ENCODE measurements at regions not wholly inside any gene's neighbourhood (a gene's known extent, or its start where the extent isn't known, plus 50 kb on each side); places are given as distances from the start of the nearest gene placed in this dataset.

GRCh38 chr20:18914796-18915195 is 101.2 kb downstream of the SCP2D1 start:
- Histone ChIP-seq H3K36me3 (ENCODE audit: control insufficient read depth in 2 of 2, insufficient read depth in 2 of 2, low read length in 2 of 2) (no peaks in the 10 kb centered on the region), H3K9me3 (ENCODE audit: control insufficient read depth in 2 of 2, low read length in 2 of 2) (no peaks in the 10 kb centered on the region), H3K4me1 (ENCODE audit: control insufficient read depth in 2 of 2, insufficient read depth in 2 of 2, low read length in 2 of 2) (no peaks in the 10 kb centered on the region), H3K9ac (ENCODE audit: low read depth in 1 of 2, low read length in 2 of 2) (no peak overlapping the region), H3K27ac (ENCODE audit: low read depth in 2 of 2, low read length in 2 of 2) (no peak overlapping the region), H3K4me3 (ENCODE audit: low read length in 2 of 2) (no peak overlapping the region), H3K27me3 (ENCODE audit: control insufficient read depth in 2 of 2, insufficient read depth in 2 of 2, low read length in 2 of 2) (no peaks in the 10 kb centered on the region)

DNA sequence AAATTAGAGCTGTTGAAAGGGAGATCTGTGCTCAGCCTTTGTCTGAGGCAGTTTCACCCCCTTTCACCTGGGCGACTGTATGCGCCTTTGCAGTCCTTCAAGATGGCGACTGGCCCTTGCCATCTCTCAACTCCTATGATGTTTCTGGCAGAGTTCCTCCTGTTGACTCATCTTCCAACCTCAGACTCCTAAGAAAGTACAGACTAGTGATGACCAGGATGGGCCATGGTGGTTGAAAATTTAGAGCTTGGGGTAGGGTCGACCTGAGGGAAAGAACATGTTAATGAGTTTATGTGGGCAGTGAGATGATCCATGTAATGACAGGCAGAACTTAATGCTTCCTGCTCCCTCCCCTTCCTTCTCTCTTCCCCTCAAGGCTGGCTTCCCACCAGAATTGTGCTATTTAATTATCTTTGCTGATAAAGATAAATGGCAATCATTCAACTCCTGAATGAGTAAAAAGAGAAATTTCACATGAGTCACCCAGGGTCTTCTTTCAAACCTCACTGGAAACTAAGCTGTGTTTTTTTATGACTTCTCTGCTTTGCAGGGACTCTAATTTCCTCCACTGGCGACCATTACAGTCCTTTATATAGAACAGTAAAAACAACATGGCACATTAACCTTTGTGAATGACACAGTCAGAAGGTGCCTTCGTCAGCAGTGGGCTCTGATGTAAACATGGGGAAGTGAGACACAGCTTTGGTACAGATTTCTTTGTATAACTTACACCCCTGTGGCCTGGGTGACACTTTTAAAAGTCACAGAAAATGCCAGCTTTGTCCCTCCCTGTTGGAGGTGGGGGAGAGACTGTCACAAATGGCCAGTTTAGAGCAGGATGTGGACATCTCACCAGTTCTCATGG is 103.5 kb downstream of the SCP2D1 start:
- no peaks in the 10 kb centered on the region for H3K9me3 ChIP-seq (ENCODE audit: control insufficient read depth in 2 of 2, low read length in 2 of 2)
- H3K9ac ChIP-seq (ENCODE audit: low read depth in 1 of 2, low read length in 2 of 2) = no peak overlapping the region
- no peak overlapping the region for H3K27ac ChIP-seq (ENCODE audit: low read depth in 2 of 2, low read length in 2 of 2)
- H3K4me3 ChIP-seq (ENCODE audit: low read length in 2 of 2) = no peak overlapping the region
- H3K36me3 ChIP-seq (ENCODE audit: control insufficient read depth in 2 of 2, insufficient read depth in 2 of 2, low read length in 2 of 2) = no peaks in the 10 kb centered on the region
- H3K4me1 ChIP-seq (ENCODE audit: control insufficient read depth in 2 of 2, insufficient read depth in 2 of 2, low read length in 2 of 2) = no peaks in the 10 kb centered on the region
- no peaks in the 10 kb centered on the region for H3K27me3 ChIP-seq (ENCODE audit: control insufficient read depth in 2 of 2, insufficient read depth in 2 of 2, low read length in 2 of 2)

DNA sequence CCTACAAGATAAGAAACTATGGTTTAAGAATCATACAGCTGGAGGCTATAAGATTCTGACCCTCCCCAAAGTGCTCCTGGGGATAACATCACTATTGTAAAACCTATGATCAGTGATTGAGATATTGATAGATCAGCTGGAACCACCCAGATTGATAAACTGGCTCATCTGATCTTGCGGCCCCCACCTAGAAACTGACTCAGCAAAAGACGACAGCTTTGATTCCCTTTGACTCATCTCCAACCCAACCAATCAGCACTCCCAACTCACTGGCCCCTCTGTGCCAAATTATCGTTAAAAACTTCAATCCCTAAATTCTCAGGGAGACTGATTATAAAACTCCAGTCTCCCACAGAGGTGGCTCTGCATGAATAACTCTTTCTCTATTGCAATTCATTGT is 106.4 kb downstream of the SCP2D1 start:
- H3K4me3 ChIP-seq (ENCODE audit: low read length in 2 of 2) = no peak overlapping the region
- H3K4me1 ChIP-seq (ENCODE audit: control insufficient read depth in 2 of 2, insufficient read depth in 2 of 2, low read length in 2 of 2) = no peaks in the 10 kb centered on the region
- H3K36me3 ChIP-seq (ENCODE audit: control insufficient read depth in 2 of 2, insufficient read depth in 2 of 2, low read length in 2 of 2) = no peaks in the 10 kb centered on the region
- no peak overlapping the region for H3K27ac ChIP-seq (ENCODE audit: low read depth in 2 of 2, low read length in 2 of 2)
- H3K27me3 ChIP-seq (ENCODE audit: control insufficient read depth in 2 of 2, insufficient read depth in 2 of 2, low read length in 2 of 2) = no peaks in the 10 kb centered on the region
- no peaks in the 10 kb centered on the region for H3K9me3 ChIP-seq (ENCODE audit: control insufficient read depth in 2 of 2, low read length in 2 of 2)
- no peak overlapping the region for H3K9ac ChIP-seq (ENCODE audit: low read depth in 1 of 2, low read length in 2 of 2)

GRCh38 chr20:18921291-18921690 is 107.7 kb downstream of the SCP2D1 start:
- no peak overlapping the region for H3K27ac ChIP-seq (ENCODE audit: low read depth in 2 of 2, low read length in 2 of 2)

DNA sequence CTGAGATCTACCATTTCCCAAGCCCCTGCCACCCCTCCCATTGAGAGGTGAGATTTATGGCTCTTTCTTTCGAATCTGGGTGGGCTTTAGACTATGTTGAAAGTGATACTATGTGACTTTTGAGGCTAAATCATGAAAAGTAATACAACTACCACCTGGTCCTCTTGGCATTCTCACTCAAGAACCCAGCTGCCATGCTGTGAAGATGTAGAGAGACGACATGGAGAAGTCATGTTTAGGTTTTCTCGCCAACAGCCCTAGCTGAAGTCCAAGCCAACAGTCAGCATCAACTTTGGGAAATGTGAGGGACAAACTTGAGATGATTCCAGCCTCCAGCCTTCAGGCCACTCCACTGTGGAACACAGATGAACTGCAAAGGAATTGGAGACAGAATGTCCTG is 108.7 kb downstream of the SCP2D1 start:
- Histone ChIP-seq H3K27me3 (ENCODE audit: control insufficient read depth in 2 of 2, insufficient read depth in 2 of 2, low read length in 2 of 2) (no peaks in the 10 kb centered on the region), H3K27ac (ENCODE audit: low read depth in 2 of 2, low read length in 2 of 2) (no peak overlapping the region)

More at GRCh38 chr20:18921291-18921690, 107.7 kb downstream of the SCP2D1 start:
- no peak overlapping the region for H3K4me3 ChIP-seq (ENCODE audit: low read length in 2 of 2)
- no peaks in the 10 kb centered on the region for H3K4me1 ChIP-seq (ENCODE audit: control insufficient read depth in 2 of 2, insufficient read depth in 2 of 2, low read length in 2 of 2)
- no peak overlapping the region for H3K9ac ChIP-seq (ENCODE audit: low read depth in 1 of 2, low read length in 2 of 2)
- no peaks in the 10 kb centered on the region for H3K27me3 ChIP-seq (ENCODE audit: control insufficient read depth in 2 of 2, insufficient read depth in 2 of 2, low read length in 2 of 2)
- H3K36me3 ChIP-seq (ENCODE audit: control insufficient read depth in 2 of 2, insufficient read depth in 2 of 2, low read length in 2 of 2) = no peaks in the 10 kb centered on the region
- no peaks in the 10 kb centered on the region for H3K9me3 ChIP-seq (ENCODE audit: control insufficient read depth in 2 of 2, low read length in 2 of 2)

DNA sequence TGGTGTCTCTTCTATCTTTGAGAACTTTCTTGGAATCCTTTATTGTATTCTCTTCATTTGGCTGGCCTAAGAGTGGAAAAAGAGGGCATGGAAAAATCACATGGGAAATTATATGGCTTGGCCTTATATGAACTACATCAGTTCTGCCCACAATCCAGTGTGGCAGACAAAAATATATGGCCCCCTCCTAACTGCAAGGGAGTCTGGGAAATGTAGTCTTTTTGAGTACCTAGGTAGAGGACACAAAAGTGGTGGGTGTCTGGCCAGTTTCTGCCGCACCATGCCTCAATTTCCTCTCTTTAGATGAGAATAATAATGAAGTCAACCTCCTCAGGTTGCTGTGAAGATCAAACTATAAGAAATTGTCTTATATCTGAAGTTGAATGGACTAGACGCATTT is 109.3 kb downstream of the SCP2D1 start:
- H3K9ac ChIP-seq (ENCODE audit: low read depth in 1 of 2, low read length in 2 of 2) = no peak overlapping the region
- H3K27me3 ChIP-seq (ENCODE audit: control insufficient read depth in 2 of 2, insufficient read depth in 2 of 2, low read length in 2 of 2) = no peaks in the 10 kb centered on the region
- H3K27ac ChIP-seq (ENCODE audit: low read depth in 2 of 2, low read length in 2 of 2) = no peak overlapping the region
- H3K36me3 ChIP-seq (ENCODE audit: control insufficient read depth in 2 of 2, insufficient read depth in 2 of 2, low read length in 2 of 2) = no peaks in the 10 kb centered on the region
- H3K9me3 ChIP-seq (ENCODE audit: control insufficient read depth in 2 of 2, low read length in 2 of 2) = no peaks in the 10 kb centered on the region
- H3K4me3 ChIP-seq (ENCODE audit: low read length in 2 of 2) = no peak overlapping the region
- no peaks in the 10 kb centered on the region for H3K4me1 ChIP-seq (ENCODE audit: control insufficient read depth in 2 of 2, insufficient read depth in 2 of 2, low read length in 2 of 2)

More for the DNA sequence above, 108.7 kb downstream of the SCP2D1 start:
- no peaks in the 10 kb centered on the region for H3K36me3 ChIP-seq (ENCODE audit: control insufficient read depth in 2 of 2, insufficient read depth in 2 of 2, low read length in 2 of 2)
- H3K4me1 ChIP-seq (ENCODE audit: control insufficient read depth in 2 of 2, insufficient read depth in 2 of 2, low read length in 2 of 2) = no peaks in the 10 kb centered on the region
- H3K9ac ChIP-seq (ENCODE audit: low read depth in 1 of 2, low read length in 2 of 2) = no peak overlapping the region
- H3K4me3 ChIP-seq (ENCODE audit: low read length in 2 of 2) = no peak overlapping the region
- H3K9me3 ChIP-seq (ENCODE audit: control insufficient read depth in 2 of 2, low read length in 2 of 2) = no peaks in the 10 kb centered on the region

DNA sequence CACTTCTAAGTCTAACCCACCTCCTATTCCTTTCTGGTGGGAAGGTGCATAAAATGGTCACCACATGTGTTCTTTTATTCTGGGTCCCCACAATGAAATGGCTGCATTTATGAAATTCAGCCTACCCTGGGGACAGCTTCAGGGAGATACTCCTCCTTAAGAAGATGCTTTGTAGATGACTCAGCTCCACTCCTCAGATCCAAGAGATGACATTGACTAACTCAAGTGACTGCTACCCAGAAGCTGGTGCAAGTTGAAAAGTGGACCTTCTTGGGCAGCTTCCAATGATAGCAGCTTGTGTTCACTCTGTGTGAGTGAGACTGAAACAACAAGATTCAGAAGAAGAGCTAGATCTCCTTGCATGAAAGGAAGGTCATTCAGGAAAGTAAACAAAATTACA is 113.4 kb downstream of the SCP2D1 start:
- no peaks in the 10 kb centered on the region for H3K4me1 ChIP-seq (ENCODE audit: control insufficient read depth in 2 of 2, insufficient read depth in 2 of 2, low read length in 2 of 2)
- no peaks in the 10 kb centered on the region for H3K27me3 ChIP-seq (ENCODE audit: control insufficient read depth in 2 of 2, insufficient read depth in 2 of 2, low read length in 2 of 2)
- no peak overlapping the region for H3K4me3 ChIP-seq (ENCODE audit: low read length in 2 of 2)
- no peak overlapping the region for H3K27ac ChIP-seq (ENCODE audit: low read depth in 2 of 2, low read length in 2 of 2)
- no peaks in the 10 kb centered on the region for H3K36me3 ChIP-seq (ENCODE audit: control insufficient read depth in 2 of 2, insufficient read depth in 2 of 2, low read length in 2 of 2)
- H3K9ac ChIP-seq (ENCODE audit: low read depth in 1 of 2, low read length in 2 of 2) = no peak overlapping the region
- no peaks in the 10 kb centered on the region for H3K9me3 ChIP-seq (ENCODE audit: control insufficient read depth in 2 of 2, low read length in 2 of 2)

DNA sequence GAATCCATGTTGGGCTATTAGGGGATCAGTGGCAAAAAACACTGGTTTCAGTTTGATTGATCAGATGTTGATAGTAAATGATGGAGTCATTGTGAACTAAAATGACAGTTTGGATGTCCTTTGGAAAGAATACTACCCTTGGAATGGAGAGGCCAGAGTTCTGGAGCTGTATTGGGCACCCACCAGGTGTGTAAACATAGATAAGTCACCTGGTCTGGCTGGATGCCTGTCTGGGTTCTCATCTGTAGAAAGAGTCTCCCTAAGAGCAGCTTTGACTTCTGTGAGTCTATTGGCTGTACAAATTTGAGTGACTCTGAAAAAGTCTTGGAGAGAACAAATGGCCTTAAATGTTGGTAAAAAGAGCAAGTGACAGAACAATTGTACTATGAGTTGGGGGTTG is 115.0 kb downstream of the SCP2D1 start:
- Histone ChIP-seq H3K4me3 (ENCODE audit: low read length in 2 of 2) (no peak overlapping the region), H3K36me3 (ENCODE audit: control insufficient read depth in 2 of 2, insufficient read depth in 2 of 2, low read length in 2 of 2) (no peaks in the 10 kb centered on the region), H3K9ac (ENCODE audit: low read depth in 1 of 2, low read length in 2 of 2) (no peak overlapping the region), H3K27me3 (ENCODE audit: control insufficient read depth in 2 of 2, insufficient read depth in 2 of 2, low read length in 2 of 2) (no peaks in the 10 kb centered on the region), H3K4me1 (ENCODE audit: control insufficient read depth in 2 of 2, insufficient read depth in 2 of 2, low read length in 2 of 2) (no peaks in the 10 kb centered on the region), H3K9me3 (ENCODE audit: control insufficient read depth in 2 of 2, low read length in 2 of 2) (no peaks in the 10 kb centered on the region), H3K27ac (ENCODE audit: low read depth in 2 of 2, low read length in 2 of 2) (no peak overlapping the region)

GRCh38 chr20:18929800-18930199 is 116.2 kb downstream of the SCP2D1 start:
- H3K27ac ChIP-seq (ENCODE audit: low read depth in 2 of 2, low read length in 2 of 2) = no peak overlapping the region
- no peaks in the 10 kb centered on the region for H3K9me3 ChIP-seq (ENCODE audit: control insufficient read depth in 2 of 2, low read length in 2 of 2)
- H3K27me3 ChIP-seq (ENCODE audit: control insufficient read depth in 2 of 2, insufficient read depth in 2 of 2, low read length in 2 of 2) = no peaks in the 10 kb centered on the region
- H3K36me3 ChIP-seq (ENCODE audit: control insufficient read depth in 2 of 2, insufficient read depth in 2 of 2, low read length in 2 of 2) = no peaks in the 10 kb centered on the region
- no peak overlapping the region for H3K9ac ChIP-seq (ENCODE audit: low read depth in 1 of 2, low read length in 2 of 2)
- no peaks in the 10 kb centered on the region for H3K4me1 ChIP-seq (ENCODE audit: control insufficient read depth in 2 of 2, insufficient read depth in 2 of 2, low read length in 2 of 2)
- no peak overlapping the region for H3K4me3 ChIP-seq (ENCODE audit: low read length in 2 of 2)

DNA sequence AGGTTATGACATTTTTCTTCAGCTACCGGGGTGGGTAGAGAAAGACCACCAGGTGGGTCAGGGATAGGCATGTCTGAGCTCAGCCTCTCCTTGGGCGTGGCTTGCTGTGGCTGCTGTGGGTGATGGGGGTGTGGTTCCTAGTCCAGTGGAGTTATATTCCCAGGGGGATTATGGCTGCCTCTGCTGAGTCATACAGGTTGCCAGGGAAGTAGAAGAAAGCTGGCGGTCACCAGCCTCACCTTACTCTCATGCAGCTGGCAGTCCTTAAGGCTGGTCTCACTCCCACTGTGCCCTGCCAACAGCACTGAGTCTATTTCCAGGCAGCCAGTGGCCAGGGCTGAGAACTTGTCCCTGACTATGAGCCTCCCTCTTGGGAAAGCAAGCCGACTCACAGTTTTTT is 130.0 kb downstream of the SCP2D1 start:
- Histone ChIP-seq H3K9me3 (ENCODE audit: control insufficient read depth in 2 of 2, low read length in 2 of 2) (no peaks in the 10 kb centered on the region), H3K4me3 (ENCODE audit: low read length in 2 of 2) (no peak overlapping the region), H3K36me3 (ENCODE audit: control insufficient read depth in 2 of 2, insufficient read depth in 2 of 2, low read length in 2 of 2) (no peaks in the 10 kb centered on the region), H3K4me1 (ENCODE audit: control insufficient read depth in 2 of 2, insufficient read depth in 2 of 2, low read length in 2 of 2) (no peaks in the 10 kb centered on the region), H3K9ac (ENCODE audit: low read depth in 1 of 2, low read length in 2 of 2) (no peak overlapping the region), H3K27me3 (ENCODE audit: control insufficient read depth in 2 of 2, insufficient read depth in 2 of 2, low read length in 2 of 2) (no peaks in the 10 kb centered on the region), H3K27ac (ENCODE audit: low read depth in 2 of 2, low read length in 2 of 2) (no peak overlapping the region)

Data from mucosa of rectum (tissue), 2 donors.